Esophagus muscularis mucosa (tissue), 4 donors: ENCODE measurements at regions not wholly inside any gene's neighbourhood (a gene's known extent, or its start where the extent isn't known, plus 50 kb on each side); places are given as distances from the start of the nearest gene placed in this dataset.
"Not testable (repeated sequence)": the region's sequence is repeated elsewhere in the genome, so short reads cannot be mapped to it uniquely, and the experiment has no call there.

ENCODE experiments used
- CTCF ChIP-seq, 3 experiments: fragments of 200-600 bp in 2 of 3; fragments of 450-650 bp in 1 of 3; sonication (generic) in 2 of 3; IDR thresholded peaks; one replicate each; pipeline ENCODE4 v1.5.1; 2017 to 2019; ENCODE audit warnings: antibody characterized with exemption in 3 of 3, mild to moderate bottlenecking in 2 of 3, moderate library complexity in 1 of 3
- EP300 ChIP-seq: sonication (generic); formaldehyde crosslinking; IDR thresholded peaks from one replicate; pipeline ENCODE4 v1.6.1; 2017; ENCODE audit warnings: antibody characterized with exemption
- POLR2A ChIP-seq: fragments of 450-650 bp; IDR thresholded peaks from one replicate; pipeline ENCODE4 v1.6.1; 2017; ENCODE audit warnings: antibody characterized with exemption, moderate library complexity, mild to moderate bottlenecking, low read depth
- POLR2AphosphoS5 ChIP-seq, 2 donors: sonication (generic); formaldehyde crosslinking; IDR thresholded peaks; one replicate each; pipeline ENCODE4 v1.6.1; 2017; ENCODE audit warnings: antibody characterized with exemption in 2 of 2

- not testable (repeated sequence) for TF ChIP-seq CTCF (IDR thresholded peaks at IDR 0.05); POLR2A; EP300; POLR2AphosphoS5 (IDR thresholded peaks at IDR 0.05)
Measured at GRCh38 chr17:22226477-22226876, 534.2 kb downstream of the KCNJ18 start.
